SU-DHL-6 (cell line): ENCODE measurements at regions not wholly inside any gene's neighbourhood (a gene's known extent, or its start where the extent isn't known, plus 50 kb on each side); places are given as distances from the start of the nearest gene placed in this dataset.

Source experiments
- CTCF ChIP-seq: fragments of 200-600 bp; sonication (generic); IDR thresholded peaks from one replicate; pipeline ENCODE4 v1.5.1; 2017; ENCODE audit warnings: antibody characterized with exemption, mild to moderate bottlenecking, low read length, moderate library complexity; ENCODE audit not compliant: insufficient read depth, poor library complexity, severe bottlenecking
- EZH2phosphoT487 ChIP-seq: fragments of 200-600 bp; sonication (generic), shearing (Covaris generic); conservative IDR thresholded peaks from 2 replicates; pipeline ENCODE4 v1.6.1; 2018; ENCODE audit warnings: mild to moderate bottlenecking, antibody characterized with exemption, low read length, moderate library complexity, mixed read lengths

DNA sequence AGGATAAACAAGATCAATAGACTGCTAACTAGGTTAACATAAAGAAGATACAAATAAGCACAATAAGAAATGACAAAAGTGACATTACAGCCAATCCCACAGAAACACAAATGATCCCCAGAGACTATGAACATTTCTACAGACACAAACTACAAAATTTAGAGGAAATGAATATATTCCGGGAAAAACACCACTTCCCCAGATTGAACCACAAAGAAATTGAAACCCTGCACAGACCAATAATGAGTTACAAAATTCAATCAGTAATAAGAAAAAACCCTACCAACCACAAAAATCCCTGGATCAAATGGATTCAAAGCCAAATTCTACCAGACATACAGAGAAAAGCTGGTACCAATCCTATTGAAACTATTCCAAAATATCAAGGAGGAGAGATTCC lies 232.4 kb upstream of the RBMS1 start:
- TF ChIP-seq CTCF = no peak
- no peak for TF ChIP-seq EZH2phosphoT487
